SU-DHL-6 (cell line): ENCODE measurements at regions not wholly inside any gene's neighbourhood (a gene's known extent, or its start where the extent isn't known, plus 50 kb on each side); places are given as distances from the start of the nearest gene placed in this dataset.

Experiments used
- CTCF ChIP-seq: fragments of 200-600 bp; sonication (generic); IDR thresholded peaks from one replicate; pipeline ENCODE4 v1.5.1; 2017; ENCODE audit warnings: antibody characterized with exemption, mild to moderate bottlenecking, low read length, moderate library complexity; ENCODE audit not compliant: insufficient read depth, poor library complexity, severe bottlenecking
- EZH2phosphoT487 ChIP-seq: fragments of 200-600 bp; sonication (generic), shearing (Covaris generic); conservative IDR thresholded peaks from 2 replicates; pipeline ENCODE4 v1.6.1; 2018; ENCODE audit warnings: mild to moderate bottlenecking, antibody characterized with exemption, low read length, moderate library complexity, mixed read lengths

- TF ChIP-seq CTCF, result no peak
- TF ChIP-seq EZH2phosphoT487, result no peak
Observed at GRCh38 chr4:33029976-33030375, 2309.8 kb downstream of the PCDH7 start.
